ENCODE measurements at regions not wholly inside any gene's neighbourhood (a gene's known extent, or its start where the extent isn't known, plus 50 kb on each side); places are given as distances from the start of the nearest gene placed in this dataset.

DNA sequence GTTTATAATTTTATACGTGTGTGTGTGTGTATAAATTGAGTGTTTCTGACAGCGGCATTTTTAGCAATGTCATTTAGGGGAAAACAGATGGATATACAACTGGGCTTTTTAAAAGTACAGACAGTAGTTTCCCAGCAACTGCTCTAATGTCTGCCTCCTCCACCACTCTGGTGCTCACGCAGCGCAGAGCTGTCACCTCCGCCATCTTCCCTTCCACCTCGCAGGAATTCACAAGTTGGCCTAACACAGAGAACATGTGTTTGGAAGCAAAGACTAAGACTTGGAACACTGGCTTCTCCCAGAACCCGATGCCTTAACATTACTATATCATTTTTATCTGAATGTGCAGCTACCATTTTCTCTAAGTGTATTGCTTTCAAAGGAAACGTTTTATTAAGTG lies 158.3 kb upstream of the FSTL5 start:
- TF ChIP-seq, protein P1, sequence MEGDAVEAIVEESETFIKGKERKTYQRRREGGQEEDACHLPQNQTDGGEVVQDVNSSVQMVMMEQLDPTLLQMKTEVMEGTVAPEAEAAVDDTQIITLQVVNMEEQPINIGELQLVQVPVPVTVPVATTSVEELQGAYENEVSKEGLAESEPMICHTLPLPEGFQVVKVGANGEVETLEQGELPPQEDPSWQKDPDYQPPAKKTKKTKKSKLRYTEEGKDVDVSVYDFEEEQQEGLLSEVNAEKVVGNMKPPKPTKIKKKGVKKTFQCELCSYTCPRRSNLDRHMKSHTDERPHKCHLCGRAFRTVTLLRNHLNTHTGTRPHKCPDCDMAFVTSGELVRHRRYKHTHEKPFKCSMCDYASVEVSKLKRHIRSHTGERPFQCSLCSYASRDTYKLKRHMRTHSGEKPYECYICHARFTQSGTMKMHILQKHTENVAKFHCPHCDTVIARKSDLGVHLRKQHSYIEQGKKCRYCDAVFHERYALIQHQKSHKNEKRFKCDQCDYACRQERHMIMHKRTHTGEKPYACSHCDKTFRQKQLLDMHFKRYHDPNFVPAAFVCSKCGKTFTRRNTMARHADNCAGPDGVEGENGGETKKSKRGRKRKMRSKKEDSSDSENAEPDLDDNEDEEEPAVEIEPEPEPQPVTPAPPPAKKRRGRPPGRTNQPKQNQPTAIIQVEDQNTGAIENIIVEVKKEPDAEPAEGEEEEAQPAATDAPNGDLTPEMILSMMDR (IDR thresholded peaks at IDR 0.05; ENCODE audit: insufficient read depth, low read length, poor library complexity, severe bottlenecking), result no peak
- no peak for TF ChIP-seq EZH2phosphoT487 (conservative IDR thresholded peaks at IDR 0.05; ENCODE audit: low read length)

Measured in SU-DHL-6 (cell line).